NCI-H1417 treated with DMSO at 0.1 percent for 48 hours (cell line): ENCODE measurements at regions not wholly inside any gene's neighbourhood (a gene's known extent, or its start where the extent isn't known, plus 50 kb on each side); places are given as distances from the start of the nearest gene placed in this dataset.

Experiments
- DNase-seq: peaks from one replicate; lab custom pipeline; 2025; lab: John Stamatoyannopoulos, UW

- DNase-seq = no peak
Observed at GRCh38 chr16:85188822-85189672, 76.8 kb upstream of the CIBAR2 start.

DNA sequence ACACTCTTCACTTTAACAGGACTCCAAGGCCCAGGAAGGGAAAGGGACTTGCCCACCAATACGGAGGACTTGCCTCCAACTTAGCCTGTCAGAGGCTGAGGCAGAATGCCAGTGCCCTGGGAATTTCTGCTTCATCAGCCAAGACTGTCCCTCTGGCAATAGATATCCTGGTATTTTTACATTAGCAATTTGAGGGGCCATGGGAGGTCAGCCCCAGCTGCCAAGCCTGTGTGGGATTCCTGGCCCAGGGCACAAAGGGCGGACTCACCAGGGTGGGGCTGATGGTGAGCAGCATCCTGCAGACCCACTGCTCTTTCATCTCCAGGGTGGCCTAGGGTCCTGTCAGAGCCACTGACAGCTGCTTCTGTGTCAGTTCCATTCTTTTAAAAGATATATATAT, 78.3 kb upstream of the CIBAR2 start:
- DNase-seq = no peak

DNA sequence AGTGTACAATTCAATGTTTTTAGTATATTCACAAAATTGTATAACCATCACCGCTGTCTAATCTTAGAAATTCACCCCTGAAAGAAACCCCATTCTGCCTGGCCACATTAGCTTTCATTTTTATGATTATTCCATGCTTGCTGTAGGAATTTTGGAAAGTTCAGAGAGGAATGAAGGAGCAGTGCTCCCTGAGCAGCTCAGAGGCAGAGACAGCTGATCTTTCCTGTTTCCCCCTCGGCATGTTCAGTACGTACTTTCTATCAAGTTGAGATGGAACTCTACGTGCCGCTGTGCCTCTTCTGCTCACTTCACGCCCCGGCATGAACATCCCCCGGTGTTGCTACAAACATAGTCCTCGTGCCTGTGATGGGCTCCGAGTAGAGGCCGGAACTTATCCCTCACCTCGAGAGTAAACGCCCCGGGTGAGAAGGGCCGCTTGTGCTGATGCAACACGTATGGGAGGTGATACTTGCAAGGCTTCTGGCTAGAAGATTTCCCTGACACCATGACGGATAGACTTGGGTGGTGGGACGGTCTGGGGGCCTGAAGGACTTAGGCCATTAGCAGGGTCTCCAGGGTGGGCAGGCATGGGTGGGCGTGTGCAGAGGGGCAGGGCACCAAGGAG, 79.2 kb upstream of the CIBAR2 start:
- no peak for DNase-seq

- DNase-seq = no peak
Observed at GRCh38 chr16:85192238-85193114, 80.2 kb upstream of the CIBAR2 start.

- DNase-seq = no peak
Observed at GRCh38 chr16:85193115-85193493, 80.8 kb upstream of the CIBAR2 start.

GRCh38 chr16:85193876-85194275, 81.6 kb upstream of the CIBAR2 start:
- no peak for DNase-seq

- no peak for DNase-seq
Observed at GRCh38 chr16:85194307-85195270, 82.3 kb upstream of the CIBAR2 start.

- DNase-seq = no peak
Observed at GRCh38 chr16:85195271-85195647, 83.0 kb upstream of the CIBAR2 start.

GRCh38 chr16:85195900-85196772, 83.9 kb upstream of the CIBAR2 start:
- no peak for DNase-seq

DNA sequence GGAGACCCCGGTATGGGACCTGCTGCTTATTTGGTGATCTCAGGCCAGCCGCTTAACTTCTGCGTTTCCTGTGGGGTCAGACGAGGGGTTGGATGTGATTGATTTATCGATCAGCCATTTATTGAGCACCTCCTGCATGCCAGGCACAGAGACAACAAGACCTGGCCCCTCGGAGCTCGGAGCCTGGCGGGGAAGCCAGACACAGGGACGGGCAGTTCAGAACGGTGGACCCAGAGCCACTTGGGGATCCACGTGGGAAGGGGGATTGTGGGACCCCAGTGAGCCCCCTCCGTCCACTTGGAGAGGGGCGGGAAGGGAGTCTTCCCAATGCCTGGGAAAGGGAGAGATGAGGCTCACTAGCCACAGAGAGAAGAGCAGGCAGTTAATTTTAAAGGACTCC, 84.7 kb upstream of the CIBAR2 start:
- no peak for DNase-seq

GRCh38 chr16:85197611-85198566, 85.6 kb upstream of the CIBAR2 start:
- DNase-seq = no peak

DNA sequence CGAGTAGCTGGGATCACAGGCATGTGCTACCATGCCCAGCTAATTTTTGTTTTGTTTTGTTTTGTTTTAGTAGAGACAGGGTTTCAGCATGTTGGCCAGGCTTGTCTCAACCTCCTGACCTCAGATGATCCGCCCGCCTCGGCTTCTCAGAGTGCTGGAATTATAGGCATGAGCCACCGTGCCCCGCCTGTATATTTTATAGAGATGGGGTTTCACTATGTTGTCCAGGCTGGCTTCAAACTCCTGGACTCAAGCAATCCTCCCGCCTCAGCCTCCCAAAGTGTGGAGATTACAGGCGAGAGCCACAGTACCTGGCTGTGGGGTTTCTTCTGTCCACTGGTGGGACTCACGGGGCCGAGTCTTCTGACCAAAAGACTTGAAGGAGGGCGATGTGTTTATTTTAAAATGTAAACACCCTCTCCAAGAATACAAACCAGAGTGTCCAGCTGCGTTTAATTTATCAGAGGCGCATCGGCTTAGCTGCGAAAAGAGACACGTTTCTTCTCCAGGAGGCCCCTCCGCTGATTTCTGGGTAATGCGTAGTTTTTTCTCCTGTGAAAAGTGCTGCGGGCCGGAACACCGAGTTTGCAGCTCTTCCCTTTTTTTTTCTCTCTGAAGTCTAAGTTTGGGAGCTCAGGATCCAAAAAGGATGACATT, 86.9 kb upstream of the CIBAR2 start:
- no peak for DNase-seq

DNA sequence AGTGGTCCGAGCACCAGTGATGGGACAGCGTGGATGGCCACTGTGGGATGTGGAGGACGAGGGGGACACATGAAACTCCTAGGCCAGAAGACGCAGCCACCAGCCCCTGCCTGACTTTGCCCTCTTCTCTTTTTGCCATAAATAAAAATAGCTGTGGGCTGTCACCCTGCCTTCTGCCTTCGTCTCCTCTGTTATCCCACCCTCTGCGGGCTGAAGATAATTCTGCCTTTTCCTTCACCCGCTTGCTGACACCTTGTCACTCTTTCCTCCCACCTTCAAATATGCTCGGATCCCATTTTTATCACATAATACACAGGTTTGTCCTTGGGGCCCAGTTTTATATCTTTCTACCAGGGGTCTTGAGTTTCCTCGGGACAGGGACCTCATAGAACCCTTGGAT, 87.6 kb upstream of the CIBAR2 start:
- no peak for DNase-seq

- no peak for DNase-seq
Observed at GRCh38 chr16:85200471-85201278, 88.4 kb upstream of the CIBAR2 start.

DNA sequence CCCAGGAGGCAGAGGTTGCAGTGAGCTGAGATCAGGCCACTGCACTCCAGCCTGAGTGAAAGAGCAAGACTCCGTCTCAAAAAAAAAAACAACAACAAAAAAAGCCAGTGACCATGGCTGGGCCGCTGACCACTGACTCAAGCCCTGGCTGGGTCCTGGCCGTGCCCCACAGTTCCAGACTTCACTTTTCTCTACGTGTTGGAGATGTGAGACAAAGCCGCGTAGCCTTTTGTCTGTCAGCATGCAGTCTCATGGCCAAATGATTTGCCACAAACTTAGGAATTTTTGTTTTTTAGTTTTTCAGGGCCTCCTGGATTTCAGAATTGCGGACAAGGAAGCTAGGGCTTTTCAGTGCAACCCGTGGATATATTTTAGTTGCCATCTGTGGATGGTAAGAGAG, 89.3 kb upstream of the CIBAR2 start:
- no peak for DNase-seq

DNA sequence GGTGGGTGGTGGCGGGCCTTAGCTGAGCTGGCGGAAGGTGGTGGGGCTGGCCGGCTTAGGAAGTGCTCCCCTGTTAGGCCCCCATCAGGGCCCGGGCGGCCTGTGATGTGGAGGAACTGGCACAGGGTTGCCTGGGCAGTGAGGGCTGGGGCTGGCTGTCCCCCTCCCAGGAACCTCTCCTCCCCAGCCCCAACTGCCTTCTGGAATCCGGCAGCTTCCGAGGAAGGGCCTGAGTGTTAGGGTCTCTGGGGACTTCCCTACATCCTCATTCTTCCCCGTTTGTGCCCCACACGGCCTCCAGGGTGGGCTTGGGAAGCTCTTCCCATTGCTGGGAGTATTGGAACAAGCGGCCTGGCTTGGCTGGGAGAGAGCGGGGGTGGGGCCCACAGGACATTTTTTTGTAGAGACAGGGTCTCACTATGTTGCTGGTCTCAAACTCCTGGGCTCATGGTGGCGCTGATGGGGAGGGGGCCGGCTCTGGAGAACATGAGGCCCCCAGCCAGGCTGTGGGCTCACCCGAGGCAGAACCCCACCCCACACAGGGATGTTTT, 89.9 kb upstream of the CIBAR2 start:
- no peak for DNase-seq

DNA sequence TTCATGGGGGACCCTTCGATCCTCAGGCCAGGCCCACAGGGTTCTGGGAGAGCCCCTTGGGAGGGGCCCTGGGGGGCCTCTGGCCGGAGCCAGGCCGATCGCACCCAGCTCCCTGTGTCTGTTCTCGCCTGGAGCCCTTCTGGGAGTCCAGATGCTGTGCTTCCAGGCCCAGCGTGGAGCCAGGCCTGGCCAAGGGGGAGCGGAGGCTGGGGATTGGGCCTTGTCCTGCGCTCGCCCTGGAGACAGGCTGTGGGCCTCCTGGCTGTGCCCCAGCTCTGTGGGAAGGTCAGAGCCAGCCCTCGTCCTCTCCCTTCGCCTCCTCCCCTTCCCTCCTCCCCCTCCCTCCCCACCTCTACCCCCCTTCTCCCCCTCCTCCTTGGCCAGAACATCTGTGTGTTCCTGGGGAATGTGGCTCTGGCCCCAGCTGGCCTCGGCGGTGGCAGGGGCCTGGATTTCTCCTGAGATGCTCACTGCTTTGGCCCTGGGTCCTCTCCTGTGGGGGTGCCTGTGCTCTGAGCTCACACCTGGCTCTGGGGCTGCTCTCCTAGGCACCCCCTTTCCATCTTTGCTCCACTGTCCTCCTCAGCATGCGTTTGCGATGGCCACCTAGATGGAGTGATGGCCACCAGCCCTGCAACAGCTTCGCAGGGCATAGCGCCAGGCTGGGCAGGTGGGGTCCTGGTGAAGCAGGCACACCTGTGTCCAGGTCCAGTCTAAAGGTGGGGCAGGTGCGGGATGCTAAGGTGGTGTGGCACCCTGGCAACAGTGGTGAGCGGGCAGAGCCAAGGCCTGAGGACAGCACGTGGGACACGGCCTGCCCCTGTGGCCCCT, 90.6 kb upstream of the CIBAR2 start:
- DNase-seq = no peak
